Activated CD4-positive, alpha-beta T cell treated with anti-CD3 and anti-CD28 coated beads, Interleukin-2, amount 10 ng/mL, durations not matched to agents 7 days and 5 days (primary cell): ENCODE measurements at regions not wholly inside any gene's neighbourhood (a gene's known extent, or its start where the extent isn't known, plus 50 kb on each side); places are given as distances from the start of the nearest gene placed in this dataset.

Experiments
- CTCF ChIA-PET: fragments of 350-600 bp; sonication (Branson Sonifier 250); formaldehyde crosslinking; loops from one replicate; lab custom pipeline; 2021; ENCODE audit warnings: antibody characterized with exemption; lab: Charles Lee
- POLR2A ChIA-PET: fragments of 350-600 bp; sonication (Branson Sonifier 250); formaldehyde crosslinking; loops from one replicate; lab custom pipeline; 2021; ENCODE audit warnings: antibody characterized with exemption; lab: Charles Lee
- DNase-seq: peaks from one replicate; pipeline ENCODE4 v3.0.0-alpha.2; 2020
- H3K27ac Mint-ChIP-seq: one replicate; pipeline ENCODE4 v1.8.0; 2021; ENCODE audit warnings: mild to moderate bottlenecking, moderate library complexity, mixed read lengths
- H3K27me3 Mint-ChIP-seq: one replicate; pipeline ENCODE4 v1.8.0; 2021; ENCODE audit warnings: mixed read lengths
- H3K36me3 Mint-ChIP-seq: one replicate; pipeline ENCODE4 v1.8.0; 2021; ENCODE audit warnings: low read depth, mixed read lengths
- H3K4me1 Mint-ChIP-seq: one replicate; pipeline ENCODE4 v1.8.0; 2021; ENCODE audit warnings: mixed read lengths
- H3K4me3 Mint-ChIP-seq: one replicate; pipeline ENCODE4 v1.8.0; 2021; ENCODE audit warnings: mild to moderate bottlenecking, moderate library complexity, mixed read lengths
- H3K9me3 Mint-ChIP-seq: one replicate; pipeline ENCODE4 v1.8.0; 2021; ENCODE audit warnings: mixed read lengths

DNA sequence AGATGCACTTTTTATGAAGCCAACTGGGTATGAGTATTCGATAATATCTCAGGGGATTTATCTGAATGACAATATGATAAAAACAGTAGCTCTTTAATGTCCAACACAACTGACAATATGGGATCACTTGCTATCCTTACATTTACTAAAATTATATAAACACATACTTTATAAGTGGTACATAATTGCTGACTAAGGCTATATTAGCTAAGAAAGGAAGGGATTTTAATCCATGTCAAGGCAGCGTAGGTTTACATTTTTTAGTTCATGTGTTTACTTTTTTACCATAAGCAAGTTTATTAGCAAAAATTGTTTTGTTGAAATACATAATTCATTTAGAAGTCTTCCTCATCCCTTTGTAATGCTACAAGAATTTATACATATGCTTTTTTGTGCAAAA is 796.2 kb downstream of the TLE1 start:
- Mint-ChIP-seq H3K36me3 (no peaks in the 10 kb centered on the region), H3K27ac (no peak overlapping the region), H3K4me1 (no peaks in the 10 kb centered on the region), H3K9me3 (no peaks in the 10 kb centered on the region), H3K4me3 (no peak overlapping the region), H3K27me3 (no peaks in the 10 kb centered on the region)
- POLR2A ChIA-PET: no interaction called here
- CTCF ChIA-PET: no interaction called here
- DNase-seq: no peak

DNA sequence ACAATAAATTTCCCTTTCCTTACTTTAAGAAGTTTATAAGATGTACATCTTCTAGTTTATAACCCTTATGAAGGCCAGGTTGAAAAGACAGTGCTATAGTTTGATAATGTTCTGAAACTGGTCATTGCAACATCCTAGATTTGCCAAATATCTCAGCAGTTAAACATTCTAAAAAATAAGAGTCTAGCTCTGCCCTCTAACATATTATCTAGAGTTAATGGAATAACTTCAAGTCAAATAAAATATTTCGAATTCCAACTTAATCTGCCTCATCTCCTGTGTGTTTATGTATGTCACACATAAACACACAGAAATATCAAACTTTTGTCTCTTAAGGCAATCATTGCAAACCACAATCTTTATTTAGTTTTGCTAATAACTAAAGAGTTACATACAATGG is 796.6 kb downstream of the TLE1 start:
- ChIA-PET CTCF (no interaction called here), POLR2A (no interaction called here)
- H3K9me3 Mint-ChIP-seq: no peaks in the 10 kb centered on the region
- no peaks in the 10 kb centered on the region for H3K4me1 Mint-ChIP-seq
- no peak overlapping the region for H3K27ac Mint-ChIP-seq
- DNase-seq: no peak
- no peaks in the 10 kb centered on the region for H3K27me3 Mint-ChIP-seq
- no peaks in the 10 kb centered on the region for H3K36me3 Mint-ChIP-seq
- H3K4me3 Mint-ChIP-seq: no peak overlapping the region

DNA sequence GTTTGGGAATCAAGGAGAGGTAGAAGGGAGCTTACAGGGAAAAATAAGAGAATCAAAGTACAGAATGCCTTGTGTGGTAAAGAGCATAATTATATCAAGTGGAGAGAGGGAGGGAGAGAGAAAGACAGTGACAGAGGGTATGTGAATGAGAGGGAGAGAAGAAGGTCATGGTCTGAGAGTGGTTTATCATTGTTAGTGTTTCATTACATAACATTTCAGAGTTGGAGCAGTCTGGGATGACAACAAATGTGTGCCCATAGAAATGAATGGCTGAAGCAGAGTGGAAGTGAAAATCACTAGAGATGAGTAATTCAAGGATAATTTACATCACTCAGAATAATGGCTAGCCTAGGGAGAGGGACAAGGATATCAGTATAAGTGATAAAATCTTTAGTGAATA is 799.2 kb downstream of the TLE1 start:
- Mint-ChIP-seq H3K36me3 (no peaks in the 10 kb centered on the region), H3K27me3 (no peaks in the 10 kb centered on the region), H3K9me3 (no peaks in the 10 kb centered on the region), H3K27ac (no peak overlapping the region), H3K4me3 (no peak overlapping the region), H3K4me1 (no peaks in the 10 kb centered on the region)
- CTCF ChIA-PET: no interaction called here
- POLR2A ChIA-PET: no interaction called here
- no peak for DNase-seq

DNA sequence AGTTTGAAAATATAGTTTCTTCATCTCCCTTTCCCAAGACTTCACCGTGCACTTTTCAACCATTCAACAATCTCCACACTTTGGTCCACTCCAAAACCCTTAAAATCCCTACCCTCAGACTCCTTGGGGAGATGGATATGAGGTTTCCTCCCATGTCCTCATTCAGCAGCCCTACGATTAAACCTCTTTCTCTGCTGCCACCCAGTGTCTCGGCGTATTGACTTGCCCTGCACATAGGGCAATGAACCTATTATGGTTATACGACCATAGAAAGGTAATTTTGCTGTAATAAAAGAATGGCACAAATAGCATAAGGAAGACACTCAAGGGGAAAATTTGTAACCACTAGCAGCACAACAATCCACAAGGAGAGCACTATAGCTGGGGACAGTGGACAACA is 803.5 kb downstream of the TLE1 start:
- no peaks in the 10 kb centered on the region for H3K36me3 Mint-ChIP-seq
- no peak overlapping the region for H3K27ac Mint-ChIP-seq
- no peaks in the 10 kb centered on the region for H3K4me1 Mint-ChIP-seq
- ChIA-PET POLR2A (no interaction called here), CTCF (no interaction called here)
- no peaks in the 10 kb centered on the region for H3K9me3 Mint-ChIP-seq
- no peak for DNase-seq
- no peak overlapping the region for H3K4me3 Mint-ChIP-seq
- H3K27me3 Mint-ChIP-seq: no peaks in the 10 kb centered on the region

DNA sequence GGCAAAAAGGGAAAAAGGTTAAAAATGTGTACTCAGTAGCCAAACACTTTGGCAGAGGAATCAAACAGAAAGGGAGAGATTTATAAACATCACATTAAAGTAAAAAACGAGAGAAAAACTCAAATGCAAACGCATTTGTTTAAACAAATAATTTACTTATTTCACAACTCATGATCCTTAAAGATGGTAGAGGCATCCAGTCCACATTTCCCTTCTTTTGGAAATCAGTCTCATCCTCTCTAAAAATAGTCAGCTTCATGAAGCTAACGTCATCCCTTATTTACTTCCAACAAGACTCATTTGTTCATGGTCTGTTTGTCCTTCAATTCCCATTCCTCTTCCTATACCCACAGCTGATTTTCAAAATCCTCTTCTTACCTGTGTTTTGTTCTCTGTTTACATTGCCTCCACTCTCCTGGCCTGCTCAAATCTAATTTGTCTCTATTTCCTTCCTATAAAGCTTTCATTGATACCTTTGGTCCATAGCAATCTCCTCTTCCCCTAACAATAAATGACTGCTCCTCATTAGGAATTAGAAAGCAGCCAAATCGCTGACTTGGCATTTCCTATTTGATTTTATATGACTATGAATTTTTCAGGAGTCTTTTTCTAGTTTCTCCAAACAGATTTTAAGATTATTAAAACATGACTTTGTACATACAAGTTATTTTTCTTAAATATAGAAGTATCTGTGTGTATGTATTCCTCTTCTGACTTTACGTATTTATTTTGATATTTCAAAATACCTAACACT is 805.3 kb downstream of the TLE1 start:
- Mint-ChIP-seq H3K4me3 (no peak overlapping the region), H3K9me3 (no peaks in the 10 kb centered on the region), H3K27ac (no peak overlapping the region), H3K4me1 (no peaks in the 10 kb centered on the region), H3K27me3 (no peaks in the 10 kb centered on the region), H3K36me3 (no peaks in the 10 kb centered on the region)
- POLR2A ChIA-PET: interaction anchor here (0.5 kb wide), 1 partner anchor 42 kb away, joined by 3 read pairs; no protein-coding TSS in a partner anchor
- DNase-seq: no peak
- CTCF ChIA-PET: no interaction called here

DNA sequence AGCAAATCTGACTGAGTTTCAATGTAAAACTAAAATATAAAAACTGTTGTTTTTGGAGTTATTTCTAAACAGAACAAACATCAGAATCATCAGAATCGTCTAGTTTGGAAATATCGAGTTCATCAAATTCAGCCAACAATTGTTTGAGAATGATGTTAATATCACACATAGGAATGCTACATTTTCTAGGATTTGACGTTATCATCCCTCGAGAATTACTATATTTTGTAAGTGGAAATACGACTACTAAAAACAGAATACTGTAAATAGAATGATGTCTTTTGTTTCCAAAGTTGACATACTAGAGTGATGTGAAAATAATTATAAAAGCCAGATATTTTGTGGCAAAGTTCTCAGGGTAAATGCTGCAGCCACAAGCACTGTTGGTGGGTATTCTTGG is 805.9 kb downstream of the TLE1 start:
- no peak overlapping the region for H3K27ac Mint-ChIP-seq
- H3K4me3 Mint-ChIP-seq: no peak overlapping the region
- POLR2A ChIA-PET: interaction anchor here (0.5 kb wide), 1 partner anchor 41 kb away, joined by 3 read pairs; no protein-coding TSS in a partner anchor
- CTCF ChIA-PET: no interaction called here
- H3K36me3 Mint-ChIP-seq: no peaks in the 10 kb centered on the region
- no peaks in the 10 kb centered on the region for H3K4me1 Mint-ChIP-seq
- no peaks in the 10 kb centered on the region for H3K9me3 Mint-ChIP-seq
- DNase-seq: no peak
- H3K27me3 Mint-ChIP-seq: no peaks in the 10 kb centered on the region

DNA sequence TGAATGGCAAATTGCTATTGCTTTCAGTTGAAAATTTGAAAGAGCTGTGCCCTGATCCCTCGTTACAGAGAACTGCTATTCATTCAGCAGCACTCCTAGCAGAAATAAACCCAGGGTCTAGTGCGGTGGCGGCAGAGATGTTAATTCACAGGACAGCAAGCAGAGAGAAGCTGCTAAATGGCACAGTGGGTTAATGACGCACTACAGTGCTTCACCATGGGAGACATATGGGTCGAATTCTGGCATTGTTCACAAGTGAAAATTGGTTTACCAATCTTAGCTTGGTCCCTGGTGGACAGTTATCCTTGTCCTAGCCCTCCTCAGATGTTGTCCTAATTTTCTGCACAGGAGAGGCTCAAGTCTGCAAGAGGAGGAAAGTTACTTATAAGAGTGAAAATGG is 807.4 kb downstream of the TLE1 start:
- Mint-ChIP-seq H3K4me3 (no peak overlapping the region), H3K36me3 (no peaks in the 10 kb centered on the region), H3K9me3 (no peaks in the 10 kb centered on the region), H3K4me1 (no peaks in the 10 kb centered on the region), H3K27me3 (no peaks in the 10 kb centered on the region), H3K27ac (no peak overlapping the region)
- DNase-seq: no peak
- ChIA-PET CTCF (no interaction called here), POLR2A (no interaction called here)

DNA sequence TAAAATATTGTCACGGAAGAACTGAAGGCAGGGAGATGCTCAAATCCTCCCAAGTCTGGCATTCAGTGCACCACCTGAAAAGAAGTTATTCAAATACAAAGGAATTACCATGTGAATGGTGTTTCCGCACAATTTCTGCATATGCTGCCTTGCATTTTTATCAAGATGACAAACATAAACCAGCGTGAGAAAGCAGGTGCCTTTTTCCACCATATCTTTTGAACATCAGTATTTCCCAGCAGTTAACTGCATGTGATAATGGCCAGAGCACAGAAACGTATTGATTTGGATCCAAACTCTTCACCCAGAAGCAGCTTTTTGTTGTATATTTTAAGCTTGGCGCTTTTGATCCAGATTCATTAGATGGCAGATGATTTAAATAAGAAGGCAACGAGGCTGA is 808.0 kb downstream of the TLE1 start:
- no peaks in the 10 kb centered on the region for H3K27me3 Mint-ChIP-seq
- no peak for DNase-seq
- H3K36me3 Mint-ChIP-seq: no peaks in the 10 kb centered on the region
- CTCF ChIA-PET: no interaction called here
- POLR2A ChIA-PET: no interaction called here
- no peak overlapping the region for H3K27ac Mint-ChIP-seq
- no peaks in the 10 kb centered on the region for H3K4me1 Mint-ChIP-seq
- H3K9me3 Mint-ChIP-seq: no peaks in the 10 kb centered on the region
- H3K4me3 Mint-ChIP-seq: no peak overlapping the region

DNA sequence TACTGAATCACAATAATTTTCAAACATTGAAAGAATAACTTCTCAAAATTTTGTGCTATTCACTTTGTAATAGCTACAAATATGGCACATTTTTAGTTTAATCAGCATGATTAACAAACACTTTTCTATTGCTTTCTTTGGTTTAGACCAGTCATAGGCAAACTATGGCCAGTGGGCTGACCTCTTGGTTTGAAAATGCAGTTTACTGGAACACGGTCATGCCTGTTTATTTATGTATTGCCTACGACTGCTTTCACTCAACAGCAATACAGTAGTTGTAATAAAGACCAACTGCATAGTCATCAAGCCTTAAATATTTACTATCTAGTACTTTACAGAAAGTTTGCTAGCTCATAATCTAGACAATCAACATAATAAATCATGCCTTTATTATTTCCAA is 810.8 kb downstream of the TLE1 start:
- no peak overlapping the region for H3K27ac Mint-ChIP-seq
- no peak overlapping the region for H3K4me3 Mint-ChIP-seq
- no peak for DNase-seq
- ChIA-PET CTCF (no interaction called here), POLR2A (no interaction called here)
- no peaks in the 10 kb centered on the region for H3K4me1 Mint-ChIP-seq
- H3K36me3 Mint-ChIP-seq: no peaks in the 10 kb centered on the region
- no peaks in the 10 kb centered on the region for H3K9me3 Mint-ChIP-seq
- no peaks in the 10 kb centered on the region for H3K27me3 Mint-ChIP-seq

DNA sequence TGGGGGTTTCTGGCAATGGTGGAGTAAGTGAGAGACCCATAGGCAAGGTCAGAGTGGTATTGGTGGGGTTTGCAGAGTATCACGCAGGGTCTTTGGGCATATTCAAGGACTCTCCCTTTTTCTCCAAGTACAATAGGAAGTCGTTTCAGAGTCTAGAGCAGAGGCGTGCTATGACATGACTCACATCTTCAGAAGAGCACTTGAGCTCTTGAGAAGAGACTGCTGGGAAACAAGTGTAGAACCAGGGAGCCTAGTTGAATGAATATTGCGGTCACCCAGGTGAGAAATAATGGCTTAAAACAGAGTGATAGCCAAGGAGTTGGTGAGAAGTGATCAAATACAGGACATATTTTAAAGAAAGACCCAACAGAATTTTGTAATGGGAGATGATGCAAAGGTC is 813.4 kb downstream of the TLE1 start:
- Mint-ChIP-seq H3K27me3 (no peaks in the 10 kb centered on the region), H3K27ac (no peak overlapping the region), H3K9me3 (no peaks in the 10 kb centered on the region), H3K4me1 (no peaks in the 10 kb centered on the region), H3K4me3 (no peak overlapping the region), H3K36me3 (no peaks in the 10 kb centered on the region)
- POLR2A ChIA-PET: no interaction called here
- DNase-seq: no peak
- CTCF ChIA-PET: no interaction called here

DNA sequence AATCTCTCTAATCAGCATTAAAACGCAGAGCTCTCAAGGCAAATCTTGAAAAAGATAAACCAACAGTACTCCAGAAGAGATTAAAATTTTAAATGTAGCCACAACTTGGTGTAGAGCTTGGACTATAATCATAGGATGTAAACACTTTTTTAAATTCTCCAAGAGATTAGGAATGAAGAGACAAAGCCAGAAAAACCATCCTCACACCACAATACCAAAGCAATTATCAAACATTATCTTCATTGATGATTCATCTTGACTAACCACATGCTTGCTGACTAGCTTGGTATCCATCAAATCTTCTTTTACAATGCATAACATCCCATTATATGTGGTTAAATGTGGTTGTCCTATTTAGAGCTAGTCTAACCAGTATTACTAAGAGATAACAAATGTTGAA is 815.1 kb downstream of the TLE1 start:
- no peaks in the 10 kb centered on the region for H3K9me3 Mint-ChIP-seq
- H3K4me3 Mint-ChIP-seq: no peak overlapping the region
- H3K4me1 Mint-ChIP-seq: no peaks in the 10 kb centered on the region
- ChIA-PET CTCF (interaction anchor here (0.6 kb wide), 1 partner anchor 29 kb away, joined by 3 read pairs; no protein-coding TSS in a partner anchor), POLR2A (no interaction called here)
- no peaks in the 10 kb centered on the region for H3K27me3 Mint-ChIP-seq
- no peaks in the 10 kb centered on the region for H3K36me3 Mint-ChIP-seq
- no peak overlapping the region for H3K27ac Mint-ChIP-seq
- DNase-seq: no peak

DNA sequence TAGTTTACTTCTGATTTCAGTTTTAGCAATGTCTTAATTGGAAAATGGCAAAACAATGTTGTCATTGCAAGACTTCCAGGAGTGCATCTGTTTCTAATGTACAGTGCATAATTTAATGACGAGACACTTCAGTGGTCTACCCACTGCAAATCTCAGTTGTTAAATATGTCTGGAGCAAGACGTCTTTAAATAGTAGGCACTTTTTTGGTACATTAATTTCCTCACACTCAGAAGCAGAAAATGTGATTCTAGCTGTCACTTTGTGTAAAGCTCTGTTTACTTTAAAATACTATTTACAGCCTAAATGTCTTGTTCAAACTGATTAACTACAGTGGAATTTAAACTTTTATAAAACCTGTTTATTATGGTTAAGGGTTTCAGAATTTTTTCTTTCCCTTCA is 815.5 kb downstream of the TLE1 start:
- POLR2A ChIA-PET: no interaction called here
- CTCF ChIA-PET: interaction anchor here (0.6 kb wide), 1 partner anchor 29 kb away, joined by 3 read pairs; no protein-coding TSS in a partner anchor
- Mint-ChIP-seq H3K27me3 (no peaks in the 10 kb centered on the region), H3K4me3 (no peak overlapping the region), H3K4me1 (no peaks in the 10 kb centered on the region), H3K9me3 (no peaks in the 10 kb centered on the region), H3K36me3 (no peaks in the 10 kb centered on the region), H3K27ac (no peak overlapping the region)
- DNase-seq: no peak

DNA sequence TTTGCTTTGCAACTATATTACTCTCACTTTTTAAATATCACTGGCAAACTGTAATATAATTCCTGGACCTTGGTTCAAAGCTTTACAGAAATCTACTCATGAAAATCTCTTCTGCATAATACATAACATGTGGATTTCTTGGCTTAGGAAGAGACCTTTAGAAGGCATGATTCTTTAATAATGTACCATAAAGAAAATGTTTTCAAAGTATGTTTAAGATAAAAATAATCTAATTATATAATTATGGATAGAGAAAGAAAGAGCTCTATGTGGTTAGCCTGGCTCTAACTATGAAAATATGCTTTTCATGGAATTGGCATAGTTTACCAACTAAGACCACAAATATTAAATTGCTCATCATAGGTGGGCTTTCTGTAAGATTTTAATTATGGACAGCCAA is 817.8 kb downstream of the TLE1 start:
- CTCF ChIA-PET: no interaction called here
- Mint-ChIP-seq H3K9me3 (peaks cover 3% of the 10 kb centered on the region), H3K36me3 (no peaks in the 10 kb centered on the region), H3K27me3 (no peaks in the 10 kb centered on the region), H3K27ac (no peak overlapping the region), H3K4me1 (no peaks in the 10 kb centered on the region), H3K4me3 (no peak overlapping the region)
- POLR2A ChIA-PET: no interaction called here
- DNase-seq: no peak

DNA sequence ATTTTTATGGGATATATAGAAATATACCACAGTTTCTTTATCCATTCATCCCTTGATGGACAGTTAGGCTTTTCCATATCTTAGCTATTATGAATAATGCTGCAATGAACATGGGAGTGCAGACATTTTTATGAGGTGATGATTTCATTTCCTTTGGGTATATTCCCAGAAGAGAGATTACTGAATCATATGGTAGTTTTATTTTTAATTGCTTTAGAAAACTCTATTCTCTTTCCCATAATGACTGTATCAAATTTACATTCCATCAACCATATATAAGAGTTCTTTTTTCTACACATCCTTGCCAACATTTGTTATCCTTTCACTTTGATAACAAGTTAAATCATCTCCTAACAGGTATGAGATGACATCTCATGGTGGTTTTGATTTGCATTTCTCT is 821.6 kb downstream of the TLE1 start:
- Mint-ChIP-seq H3K4me3 (no peak overlapping the region), H3K4me1 (no peaks in the 10 kb centered on the region), H3K36me3 (no peaks in the 10 kb centered on the region), H3K27ac (no peak overlapping the region), H3K9me3 (peaks cover 5% of the 10 kb centered on the region), H3K27me3 (no peaks in the 10 kb centered on the region)
- POLR2A ChIA-PET: no interaction called here
- CTCF ChIA-PET: no interaction called here
- DNase-seq: no peak
